ENCODE measurements at regions not wholly inside any gene's neighbourhood (a gene's known extent, or its start where the extent isn't known, plus 50 kb on each side); places are given as distances from the start of the nearest gene placed in this dataset.

DNA sequence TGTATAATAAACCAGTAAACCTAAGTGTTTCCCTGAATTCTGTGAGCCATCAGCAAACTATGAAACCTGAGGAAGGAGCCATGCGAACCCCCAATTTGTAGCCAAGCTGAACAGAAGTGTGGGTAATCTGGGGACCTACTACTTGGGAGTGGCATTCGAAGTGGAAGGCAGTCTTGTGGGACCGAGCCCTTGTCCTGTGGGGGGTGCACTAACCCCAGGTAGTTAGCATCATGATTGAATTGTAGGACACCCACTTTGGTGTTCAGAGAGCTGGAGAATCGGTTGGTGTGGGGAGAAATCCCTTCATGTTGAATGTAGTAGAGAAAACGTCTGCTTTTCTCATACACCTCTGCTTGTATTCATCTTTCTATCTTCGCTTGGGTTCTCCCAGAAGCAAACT is 79.7 kb upstream of the CPHXL start:
- no peak for DNase-seq (ENCODE audit: low read depth)
- no peak overlapping the region for H3K4me3 ChIP-seq (ENCODE audit: low read depth, low read length)
- TF ChIP-seq, protein P1, sequence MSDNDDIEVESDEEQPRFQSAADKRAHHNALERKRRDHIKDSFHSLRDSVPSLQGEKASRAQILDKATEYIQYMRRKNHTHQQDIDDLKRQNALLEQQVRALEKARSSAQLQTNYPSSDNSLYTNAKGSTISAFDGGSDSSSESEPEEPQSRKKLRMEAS (IDR thresholded peaks at IDR 0.05; ENCODE audit: low read depth, low read length) = no peak
- TF ChIP-seq POLR2A (IDR thresholded peaks at IDR 0.05; ENCODE audit: extremely low read depth, insufficient read length) (no peak), MYC (IDR thresholded peaks at IDR 0.05; ENCODE audit: low read depth, low read length) (no peak)
- TF ChIP-seq, protein P2, sequence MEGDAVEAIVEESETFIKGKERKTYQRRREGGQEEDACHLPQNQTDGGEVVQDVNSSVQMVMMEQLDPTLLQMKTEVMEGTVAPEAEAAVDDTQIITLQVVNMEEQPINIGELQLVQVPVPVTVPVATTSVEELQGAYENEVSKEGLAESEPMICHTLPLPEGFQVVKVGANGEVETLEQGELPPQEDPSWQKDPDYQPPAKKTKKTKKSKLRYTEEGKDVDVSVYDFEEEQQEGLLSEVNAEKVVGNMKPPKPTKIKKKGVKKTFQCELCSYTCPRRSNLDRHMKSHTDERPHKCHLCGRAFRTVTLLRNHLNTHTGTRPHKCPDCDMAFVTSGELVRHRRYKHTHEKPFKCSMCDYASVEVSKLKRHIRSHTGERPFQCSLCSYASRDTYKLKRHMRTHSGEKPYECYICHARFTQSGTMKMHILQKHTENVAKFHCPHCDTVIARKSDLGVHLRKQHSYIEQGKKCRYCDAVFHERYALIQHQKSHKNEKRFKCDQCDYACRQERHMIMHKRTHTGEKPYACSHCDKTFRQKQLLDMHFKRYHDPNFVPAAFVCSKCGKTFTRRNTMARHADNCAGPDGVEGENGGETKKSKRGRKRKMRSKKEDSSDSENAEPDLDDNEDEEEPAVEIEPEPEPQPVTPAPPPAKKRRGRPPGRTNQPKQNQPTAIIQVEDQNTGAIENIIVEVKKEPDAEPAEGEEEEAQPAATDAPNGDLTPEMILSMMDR (IDR thresholded peaks at IDR 0.05; ENCODE audit: low read depth, low read length) = no peak

DNA sequence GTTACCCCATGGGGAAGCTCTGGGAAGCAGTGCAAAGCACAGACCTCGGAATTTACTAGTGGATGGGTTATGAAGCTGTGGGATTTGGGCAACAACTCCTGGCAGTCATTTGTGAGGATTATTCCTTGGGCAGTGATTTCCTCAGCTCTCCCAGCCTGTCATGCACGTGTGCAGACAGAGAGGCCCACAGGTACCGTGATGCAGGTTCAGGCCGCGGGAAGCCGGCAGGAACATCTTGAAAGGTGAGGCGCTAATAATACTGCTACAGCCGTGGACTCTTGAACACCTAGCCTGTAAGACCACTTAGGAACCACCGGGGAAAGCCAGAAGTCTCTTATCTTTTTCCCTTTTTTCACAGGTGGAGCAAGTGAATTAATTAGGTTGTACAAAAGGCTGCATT is 80.2 kb upstream of the CPHXL start:
- DNase-seq (ENCODE audit: low read depth) = no peak
- H3K4me3 ChIP-seq (ENCODE audit: low read depth, low read length) = no peak overlapping the region
- TF ChIP-seq MYC (IDR thresholded peaks at IDR 0.05; ENCODE audit: low read depth, low read length) = no peak
- TF ChIP-seq, protein P1 (IDR thresholded peaks at IDR 0.05; ENCODE audit: low read depth, low read length) = no peak

DNA sequence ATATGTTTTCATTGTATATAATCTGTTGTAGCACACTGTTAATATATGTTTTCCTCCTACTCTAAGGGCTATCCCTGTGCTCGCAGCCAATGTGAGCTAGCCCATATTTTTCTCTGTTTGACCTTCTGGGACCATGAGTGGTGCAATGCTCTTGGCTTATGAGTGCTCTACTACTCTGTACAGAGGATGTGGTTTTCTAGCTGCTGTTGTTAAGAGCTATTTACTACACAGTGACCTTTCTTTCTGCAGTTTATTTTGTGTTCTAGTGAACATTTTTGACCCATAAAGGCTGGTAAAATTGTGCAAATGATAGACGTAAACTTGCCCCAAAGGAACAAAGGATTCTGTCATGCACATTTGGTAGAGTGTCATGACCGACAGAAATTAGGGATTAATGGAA is 84.1 kb upstream of the CPHXL start:
- peak; percentile 6 for DNase-seq (ENCODE audit: low read depth)
- H3K4me3 ChIP-seq (ENCODE audit: low read depth, low read length) = no peak overlapping the region
- no peak for TF ChIP-seq MYC (IDR thresholded peaks at IDR 0.05; ENCODE audit: low read depth, low read length)
- TF ChIP-seq, protein P1 (IDR thresholded peaks at IDR 0.05; ENCODE audit: low read depth, low read length) = no peak
- no peak for TF ChIP-seq POLR2A (IDR thresholded peaks at IDR 0.05; ENCODE audit: extremely low read depth, insufficient read length)
- TF ChIP-seq, protein P2 (IDR thresholded peaks at IDR 0.05; ENCODE audit: low read depth, low read length) = no peak

DNA sequence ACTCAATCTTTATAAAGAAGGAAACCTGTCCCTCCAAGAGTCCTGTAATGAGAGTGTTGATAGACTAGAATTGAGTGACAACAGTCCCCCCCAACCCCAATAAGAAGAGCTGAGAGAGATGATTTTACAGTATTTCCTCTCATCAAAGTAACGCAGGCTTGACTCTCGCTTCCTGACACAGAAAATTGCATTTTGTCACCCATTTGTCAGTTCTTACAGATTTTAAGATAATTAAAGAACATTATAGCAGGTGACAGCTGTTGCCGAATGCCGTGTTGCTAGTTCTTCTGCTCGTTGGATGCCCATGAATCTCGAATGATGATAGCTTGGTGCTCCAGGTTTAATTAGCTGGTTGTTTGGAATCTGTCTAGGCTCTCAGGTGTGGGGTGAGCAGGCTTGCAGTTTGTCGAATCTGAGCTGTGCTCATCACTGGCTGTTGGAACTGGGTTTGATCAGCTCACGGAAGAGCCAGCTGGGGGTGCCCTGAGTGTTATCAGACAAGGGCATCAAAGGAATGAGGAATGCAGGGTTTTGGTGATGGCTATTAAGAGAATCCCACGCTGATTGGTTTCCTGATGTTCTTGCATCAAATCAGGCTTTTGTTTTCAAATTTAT is 84.8 kb upstream of the CPHXL start:
- H3K4me3 ChIP-seq (ENCODE audit: low read depth, low read length) = no peak overlapping the region
- DNase-seq (ENCODE audit: low read depth) = no peak
- TF ChIP-seq, protein P2 (IDR thresholded peaks at IDR 0.05; ENCODE audit: low read depth, low read length) = no peak
- no peak for TF ChIP-seq MYC (IDR thresholded peaks at IDR 0.05; ENCODE audit: low read depth, low read length)
- TF ChIP-seq POLR2A (IDR thresholded peaks at IDR 0.05; ENCODE audit: extremely low read depth, insufficient read length) = no peak
- TF ChIP-seq, protein P1 (IDR thresholded peaks at IDR 0.05; ENCODE audit: low read depth, low read length) = no peak

DNA sequence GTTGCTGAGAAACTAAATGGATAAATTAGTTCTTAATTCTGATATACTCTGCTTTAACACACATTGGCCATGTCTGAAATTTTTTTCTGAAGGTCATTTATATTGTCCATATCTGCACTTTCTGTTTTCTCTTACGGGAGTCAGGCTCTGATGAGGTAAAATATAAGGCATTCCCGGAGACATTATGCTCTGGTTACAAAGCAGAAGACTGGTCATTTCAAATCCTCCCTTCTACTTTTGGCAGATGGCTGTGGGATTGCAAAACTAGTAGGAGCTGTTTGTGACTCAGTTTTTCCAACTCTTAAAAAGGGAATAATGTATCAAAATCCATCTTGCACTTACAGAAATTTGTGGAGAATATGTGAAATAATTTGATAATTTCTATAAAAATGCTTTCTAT is 92.2 kb upstream of the CPHXL start:
- DNase-seq (ENCODE audit: low read depth) = no peak
- TF ChIP-seq MYC (IDR thresholded peaks at IDR 0.05; ENCODE audit: low read depth, low read length) (no peak), POLR2A (IDR thresholded peaks at IDR 0.05; ENCODE audit: extremely low read depth, insufficient read length) (no peak)
- TF ChIP-seq, protein P2 (IDR thresholded peaks at IDR 0.05; ENCODE audit: low read depth, low read length) = no peak
- TF ChIP-seq, protein P1 (IDR thresholded peaks at IDR 0.05; ENCODE audit: low read depth, low read length) = no peak
- H3K4me3 ChIP-seq (ENCODE audit: low read depth, low read length) = no peak overlapping the region

DNA sequence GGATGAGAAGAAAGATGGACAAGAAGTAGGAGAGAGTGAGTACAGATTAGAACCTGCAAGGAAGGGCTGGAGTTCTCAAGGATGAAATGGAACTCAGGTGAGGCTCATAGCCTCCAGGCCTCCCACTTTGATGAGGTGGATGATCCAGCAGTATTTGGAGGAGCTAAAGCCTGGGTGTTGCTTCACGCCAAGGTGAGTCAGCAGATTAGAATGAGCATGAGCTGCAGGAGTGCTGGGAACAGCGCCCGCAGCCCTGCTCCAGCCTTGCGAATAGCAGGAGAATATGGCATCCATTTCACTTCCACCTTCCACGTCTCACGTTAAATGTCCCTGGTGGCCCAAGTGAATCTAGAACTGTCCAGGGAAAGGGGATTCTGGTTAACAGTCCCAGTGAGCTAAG is 94.4 kb upstream of the CPHXL start:
- H3K4me3 ChIP-seq (ENCODE audit: low read depth, low read length) = no peak overlapping the region
- no peak for DNase-seq (ENCODE audit: low read depth)
- TF ChIP-seq, protein P1 (IDR thresholded peaks at IDR 0.05; ENCODE audit: low read depth, low read length) = no peak
- TF ChIP-seq, protein P2 (IDR thresholded peaks at IDR 0.05; ENCODE audit: low read depth, low read length) = no peak
- TF ChIP-seq POLR2A (IDR thresholded peaks at IDR 0.05; ENCODE audit: extremely low read depth, insufficient read length) (no peak), MYC (IDR thresholded peaks at IDR 0.05; ENCODE audit: low read depth, low read length) (no peak)

Data from NB4 (cell line).